Activated effector memory CD4-positive, alpha-beta T cell treated with anti-CD3 and anti-CD28 coated beads, Interleukin-2, amount 50 U/mL, for 16 hours (primary cell): ENCODE measurements at regions not wholly inside any gene's neighbourhood (a gene's known extent, or its start where the extent isn't known, plus 50 kb on each side); places are given as distances from the start of the nearest gene placed in this dataset.

ENCODE experiments used
- DNase-seq: peaks from one replicate; pipeline ENCODE4 v3.0.0-alpha.2; 2020

DNA sequence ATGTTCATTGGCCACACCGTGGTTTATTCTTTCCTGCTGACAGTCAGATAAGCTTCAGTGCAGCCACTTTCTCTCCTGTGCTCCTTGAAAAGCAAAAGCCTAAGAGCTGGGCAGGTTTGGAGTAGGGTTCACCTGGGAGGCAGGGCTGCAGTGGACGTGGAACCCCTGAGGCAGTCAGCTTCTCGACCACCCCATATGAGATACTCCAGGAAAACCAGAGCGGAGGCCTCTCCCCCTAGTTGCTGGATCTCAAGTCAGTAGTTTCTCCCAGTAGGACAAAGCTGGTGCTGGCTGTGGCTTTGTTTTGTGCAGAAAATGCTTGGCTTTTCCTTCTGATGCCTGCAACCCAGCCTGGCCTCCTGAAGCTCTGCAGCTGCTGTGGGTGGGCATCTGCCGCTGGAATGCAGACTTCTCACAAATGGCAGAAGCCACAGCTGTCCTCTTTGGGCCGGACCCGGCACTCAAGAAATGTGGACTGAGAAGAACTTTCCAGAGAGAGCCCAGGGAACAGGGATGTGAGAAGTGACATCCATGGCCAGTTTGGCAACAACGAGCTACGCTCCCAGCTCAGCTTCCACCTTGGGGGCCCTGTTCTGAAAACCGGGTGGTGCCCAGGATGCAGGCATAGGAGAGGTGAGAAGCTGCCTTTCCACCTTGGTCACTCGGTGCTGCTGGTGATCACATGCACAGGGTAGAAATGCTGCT is 276.6 kb upstream of the TCERG1L start:
- no peak for DNase-seq

- DNase-seq, result no peak
Measured at GRCh38 chr10:131588704-131589220, 277.2 kb upstream of the TCERG1L start.

DNA sequence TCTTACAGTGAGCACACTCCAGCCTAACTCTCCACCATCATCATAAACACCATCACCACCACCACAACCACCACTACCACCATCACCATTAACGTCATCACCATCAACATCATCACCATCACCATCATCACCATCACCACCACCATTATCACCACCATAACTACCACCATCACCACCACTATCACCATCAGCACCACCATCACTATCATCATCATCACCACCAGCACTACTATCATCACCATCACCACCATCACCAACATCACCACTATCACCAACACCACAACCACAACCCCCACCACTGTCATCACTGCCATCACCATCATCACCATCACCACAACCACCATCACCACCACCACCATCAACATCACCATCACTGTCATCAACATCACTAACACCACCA is 279.0 kb upstream of the TCERG1L start:
- no peak for DNase-seq

DNA sequence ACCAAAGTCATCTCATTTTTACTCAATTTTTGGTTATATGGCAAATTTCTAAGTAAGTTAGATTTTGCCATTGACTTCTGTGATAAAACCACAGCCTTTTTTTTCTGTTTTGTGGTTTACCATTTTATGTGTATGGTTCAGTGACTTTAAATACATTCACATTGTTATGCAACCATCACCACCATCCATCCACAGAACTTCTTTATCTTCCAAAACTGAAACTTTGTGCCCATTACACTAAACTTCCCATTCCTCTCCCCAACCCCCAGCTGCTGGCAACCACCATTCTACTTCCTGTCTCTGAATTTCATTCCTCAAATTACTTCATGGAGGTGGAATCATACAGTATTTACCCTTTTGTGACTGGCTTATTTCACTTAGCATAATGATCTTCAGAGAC is 280.4 kb upstream of the TCERG1L start:
- DNase-seq, result no peak

GRCh38 chr10:131609176-131609575 is 291.6 kb upstream of the PPP2R2D start:
- no peak for DNase-seq

DNA sequence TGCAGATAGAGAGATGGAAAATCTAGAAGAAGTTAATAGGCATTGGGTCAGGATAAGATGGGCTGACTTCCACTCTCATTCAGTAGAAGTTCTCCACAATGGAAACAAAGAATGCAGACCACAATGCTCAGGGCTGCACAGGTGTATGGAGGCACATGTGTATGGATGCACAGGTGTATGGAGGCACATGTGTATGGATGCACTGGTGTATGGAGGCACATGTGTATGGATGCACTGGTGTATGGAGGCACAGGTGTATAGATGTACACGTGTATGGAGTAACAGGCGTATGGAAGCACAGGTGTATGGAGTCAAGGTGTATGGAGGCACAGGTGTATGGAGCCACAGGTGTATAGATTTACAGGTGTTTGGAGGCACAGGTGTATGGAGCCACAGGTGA is 285.7 kb upstream of the PPP2R2D start:
- DNase-seq, result no peak

GRCh38 chr10:131616040-131616439 is 284.8 kb upstream of the PPP2R2D start:
- no peak for DNase-seq

DNA sequence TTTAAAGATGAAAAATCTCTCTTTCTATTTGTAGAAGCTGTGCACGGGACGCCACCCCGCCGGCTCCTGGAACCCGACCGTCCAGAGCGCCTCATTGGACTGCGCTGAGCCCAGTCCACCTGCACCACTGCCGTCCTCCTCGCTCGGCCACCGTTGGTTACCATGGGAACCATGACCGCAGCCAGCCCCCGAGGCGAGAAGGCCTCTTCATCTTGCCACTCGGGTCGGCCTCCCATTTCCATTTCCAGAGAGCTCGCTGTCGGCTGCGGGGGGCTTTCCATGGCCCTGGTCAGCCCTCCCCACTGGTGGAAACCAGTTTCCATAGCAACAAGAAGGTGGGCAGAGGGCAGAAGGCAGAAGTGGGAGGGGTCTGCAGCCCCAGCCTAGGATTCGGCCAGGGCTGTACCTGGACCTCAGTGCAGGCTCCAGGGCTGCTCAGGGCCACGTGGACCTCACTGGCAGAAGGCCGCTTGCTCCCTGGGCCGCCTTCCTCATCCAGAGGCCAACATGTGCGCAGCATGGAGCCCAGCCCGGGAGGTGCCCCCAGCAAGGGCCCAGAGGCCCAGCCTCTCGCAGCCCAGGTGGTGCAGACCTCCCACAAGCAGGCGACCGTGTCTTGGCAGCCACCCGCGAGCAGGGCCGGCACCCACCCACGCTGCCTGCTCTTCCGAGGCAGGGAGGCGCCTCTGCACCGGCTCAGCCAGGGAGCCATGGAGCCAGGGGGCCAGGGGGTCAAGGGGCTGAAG is 283.5 kb upstream of the PPP2R2D start:
- DNase-seq, result no peak

DNA sequence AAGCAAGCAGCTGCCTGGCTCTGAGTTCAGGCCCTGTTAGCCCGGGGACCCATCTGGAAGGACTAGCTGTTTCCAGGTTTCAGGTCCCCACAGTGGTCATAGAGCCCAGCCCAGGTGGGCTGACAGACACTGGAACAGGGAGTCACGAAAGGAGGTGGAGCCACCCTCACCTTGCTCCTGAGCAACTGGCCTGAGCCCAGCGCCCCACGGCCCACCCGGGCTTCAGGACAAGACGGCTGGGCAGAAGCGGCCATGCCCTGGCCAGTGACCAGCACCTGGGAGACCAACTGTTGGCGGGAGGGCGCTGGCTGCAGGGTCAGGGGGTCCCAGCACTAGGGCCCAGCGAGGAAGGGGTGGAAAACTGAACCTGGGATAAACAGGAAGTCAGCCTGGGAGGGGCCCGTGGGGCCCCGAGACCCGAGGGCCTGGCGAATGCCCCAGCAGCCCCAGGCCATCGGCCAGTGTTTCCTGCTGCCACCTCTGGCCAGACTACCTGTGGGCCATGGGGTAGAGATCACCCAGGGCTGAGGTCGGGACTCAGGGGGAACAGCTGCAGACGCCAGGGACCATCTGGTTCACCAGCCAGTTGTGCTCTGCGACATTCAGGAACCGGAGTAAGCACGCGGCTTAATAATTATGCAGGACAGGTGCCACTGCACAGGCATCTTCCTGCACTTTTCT is 282.1 kb upstream of the PPP2R2D start:
- no peak for DNase-seq

DNA sequence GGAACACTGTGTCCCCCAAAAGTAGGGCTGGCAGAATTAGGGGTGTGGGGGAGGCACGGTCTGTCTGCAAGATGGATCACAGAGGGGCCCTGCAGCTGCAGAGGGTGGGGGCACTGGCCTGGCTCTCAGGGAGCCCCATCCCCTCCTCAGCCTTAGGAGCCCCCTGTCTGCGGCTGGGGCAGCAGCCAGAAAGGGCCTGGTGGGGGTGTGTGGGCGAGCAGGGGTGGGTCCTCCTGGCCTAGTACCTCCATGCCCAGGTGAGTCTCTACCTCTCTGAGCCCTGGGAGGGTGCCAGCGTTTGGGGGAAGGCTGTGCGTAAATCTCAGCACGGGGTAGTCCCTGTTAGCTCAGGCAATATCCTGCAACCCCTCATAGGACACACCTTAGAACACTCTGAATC is 280.5 kb upstream of the PPP2R2D start:
- DNase-seq, result no peak

DNA sequence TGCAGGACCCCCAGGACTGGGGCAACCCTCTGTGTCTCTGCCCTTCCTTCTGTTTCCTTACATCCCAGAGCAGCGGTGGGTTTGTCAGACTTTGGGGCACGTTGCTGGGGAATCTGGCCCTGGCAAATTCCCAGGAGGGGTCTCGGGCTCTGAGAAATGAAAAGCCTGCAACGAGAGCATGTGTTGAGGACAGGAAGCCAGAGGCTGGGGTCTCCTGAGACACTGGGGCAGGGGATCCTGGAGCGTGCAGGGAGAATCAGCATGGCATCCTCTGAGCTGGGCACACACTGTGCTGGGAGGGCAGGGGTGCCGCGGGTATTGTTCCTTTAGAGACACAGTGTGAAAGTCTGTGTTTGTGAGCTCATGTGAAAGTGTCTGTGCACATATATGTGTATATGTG is 279.9 kb upstream of the PPP2R2D start:
- DNase-seq, result no peak

- DNase-seq, result no peak
Measured at GRCh38 chr10:131621784-131622624, 278.8 kb upstream of the PPP2R2D start.

DNA sequence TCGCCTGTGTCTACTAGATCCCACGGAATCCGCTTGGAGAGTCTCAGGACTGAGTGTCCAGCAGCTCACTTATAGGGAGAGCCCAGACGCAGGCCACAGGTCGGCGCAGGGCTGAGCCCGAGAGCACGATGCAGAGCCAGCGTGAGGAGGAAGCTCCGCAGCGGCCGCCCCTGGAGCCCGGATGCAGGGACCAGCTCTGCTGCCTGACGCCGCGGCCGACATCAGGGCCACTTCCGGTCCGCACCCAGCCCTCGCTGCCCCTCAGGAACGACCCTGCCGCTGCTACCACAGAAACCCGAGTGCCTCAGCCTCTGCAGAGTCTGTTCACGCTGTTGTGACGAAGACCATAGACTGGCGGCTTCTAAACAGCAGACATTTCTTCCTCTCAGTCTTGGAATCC is 275.8 kb upstream of the PPP2R2D start:
- DNase-seq, result no peak

DNA sequence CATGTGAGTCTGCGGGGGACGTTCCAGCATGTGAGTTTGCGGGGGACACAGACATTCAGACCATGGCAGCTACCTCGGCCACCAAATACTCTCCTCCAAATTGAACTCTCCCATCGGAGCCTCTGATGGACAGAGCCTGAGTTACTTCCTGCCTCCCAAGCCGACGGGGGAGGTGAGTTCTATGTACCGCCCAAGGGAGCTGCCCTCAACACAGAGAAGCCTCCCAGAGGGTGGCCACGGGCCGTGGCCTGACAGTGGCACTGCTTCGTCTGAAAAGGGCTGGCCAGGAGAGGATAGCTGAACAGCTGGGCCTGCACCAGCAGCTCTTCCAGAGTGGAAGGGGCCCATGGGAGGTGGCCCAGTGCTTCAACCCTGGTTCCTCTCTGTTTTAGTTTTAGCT is 274.5 kb upstream of the PPP2R2D start:
- DNase-seq, result no peak

GRCh38 chr10:131629026-131629770 is 271.6 kb upstream of the PPP2R2D start:
- no peak for DNase-seq

GRCh38 chr10:131630772-131631258 is 270.0 kb upstream of the PPP2R2D start:
- DNase-seq, result no peak

DNA sequence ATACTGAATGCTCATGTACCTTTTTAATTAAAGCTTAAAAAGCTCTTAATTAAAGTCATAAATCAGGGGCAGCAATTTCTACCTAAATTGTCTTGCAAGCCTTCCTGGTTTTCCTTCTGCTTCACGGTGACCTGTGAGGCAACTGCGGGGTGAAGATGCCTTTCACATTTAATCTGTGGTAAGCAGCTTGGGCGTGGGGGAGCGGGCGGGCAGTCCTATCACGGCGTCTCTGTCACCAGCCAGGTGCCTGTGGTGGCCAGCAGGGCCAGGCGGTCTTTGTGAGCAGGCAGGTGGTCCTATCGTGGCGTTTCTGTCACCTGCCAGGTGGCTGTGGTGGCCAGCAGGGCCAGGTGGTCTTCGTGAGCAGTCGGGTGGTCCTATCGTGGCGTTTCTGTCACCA is 269.2 kb upstream of the PPP2R2D start:
- DNase-seq, result no peak

GRCh38 chr10:131635564-131636015 is 265.2 kb upstream of the PPP2R2D start:
- DNase-seq, result no peak

- DNase-seq, result no peak
Measured at GRCh38 chr10:131636116-131636515, 264.7 kb upstream of the PPP2R2D start.

DNA sequence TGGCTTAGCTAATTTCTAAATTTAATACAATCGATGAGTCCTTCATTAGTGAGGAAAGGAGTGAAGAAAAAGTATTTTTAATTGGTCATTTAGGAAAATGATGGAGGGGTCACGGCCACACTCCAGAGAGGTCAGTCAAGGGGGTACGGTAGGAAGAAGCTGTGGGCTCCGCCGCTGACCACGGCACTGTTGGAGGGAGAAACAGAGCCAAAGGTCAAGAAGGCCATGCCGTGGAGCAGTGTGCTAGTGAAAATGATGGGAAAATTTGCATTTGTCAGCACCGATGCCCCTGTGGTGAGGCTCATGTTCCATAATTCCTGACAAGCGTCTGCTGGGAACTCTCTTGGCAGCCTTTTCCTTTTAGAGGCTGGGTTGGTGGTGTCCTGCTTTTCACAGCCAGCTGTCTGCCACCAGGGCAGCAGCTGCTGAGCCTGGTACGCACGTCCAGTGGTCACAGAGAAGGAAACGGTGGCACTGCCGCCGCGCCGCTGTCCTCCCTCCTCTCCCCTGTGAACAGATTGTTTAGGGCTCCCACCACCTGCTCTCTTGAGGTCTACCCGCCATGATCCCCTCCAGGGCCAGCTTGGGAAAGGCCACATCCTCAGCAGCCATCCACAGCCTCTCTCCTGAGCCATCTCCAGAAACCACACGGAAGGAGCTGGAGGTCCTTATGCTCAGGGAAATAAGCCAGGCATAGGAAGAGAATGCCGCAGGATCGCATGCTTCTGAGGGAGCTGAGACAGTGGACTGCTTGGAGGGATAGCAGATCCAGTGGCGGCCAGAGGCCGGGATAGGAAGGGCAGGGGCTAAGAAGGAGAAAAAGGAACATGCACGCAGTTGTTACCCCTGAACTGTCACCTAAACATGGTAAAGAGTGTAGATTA is 263.7 kb upstream of the PPP2R2D start:
- no peak for DNase-seq
